ENCODE measurements at regions not wholly inside any gene's neighbourhood (a gene's known extent, or its start where the extent isn't known, plus 50 kb on each side); places are given as distances from the start of the nearest gene placed in this dataset.

GRCh38 chr9:7237473-7238246 lies 479.9 kb downstream of the KDM4C start:
- TF ChIP-seq POLR2A (IDR thresholded peaks at IDR 0.05; ENCODE audit: low read length) (no peak), GATA1 (IDR thresholded peaks at IDR 0.05; ENCODE audit: low read depth, low read length) (no peak)
- DNase-seq = no peak

- TF ChIP-seq GATA1 (IDR thresholded peaks at IDR 0.05; ENCODE audit: low read depth, low read length) (no peak), POLR2A (IDR thresholded peaks at IDR 0.05; ENCODE audit: low read length) (no peak)
- DNase-seq = no peak
Observed at GRCh38 chr9:7236186-7236585, 478.4 kb downstream of the KDM4C start.

GRCh38 chr9:7234144-7234543 lies 476.4 kb downstream of the KDM4C start:
- peak; percentile 67 to 71 for DNase-seq
- TF ChIP-seq POLR2A (IDR thresholded peaks at IDR 0.05; ENCODE audit: low read length) = no peak
- TF ChIP-seq GATA1 (IDR thresholded peaks at IDR 0.05; ENCODE audit: low read depth, low read length) = no peak

- DNase-seq = no peak
Observed at GRCh38 chr9:7229571-7229970, 471.8 kb downstream of the KDM4C start.

GRCh38 chr9:7228726-7229125 lies 471.0 kb downstream of the KDM4C start:
- DNase-seq = no peak
- TF ChIP-seq POLR2A (IDR thresholded peaks at IDR 0.05; ENCODE audit: low read length) (no peak), GATA1 (IDR thresholded peaks at IDR 0.05; ENCODE audit: low read depth, low read length) (no peak)

More at GRCh38 chr9:7229571-7229970, 471.8 kb downstream of the KDM4C start:
- TF ChIP-seq POLR2A (IDR thresholded peaks at IDR 0.05; ENCODE audit: low read length) (no peak), GATA1 (IDR thresholded peaks at IDR 0.05; ENCODE audit: low read depth, low read length) (no peak)

- TF ChIP-seq GATA1 (IDR thresholded peaks at IDR 0.05; ENCODE audit: low read depth, low read length) (no peak), POLR2A (IDR thresholded peaks at IDR 0.05; ENCODE audit: low read length) (no peak)
- no peak for DNase-seq
Observed at GRCh38 chr9:7227951-7228350, 470.2 kb downstream of the KDM4C start.

- TF ChIP-seq POLR2A (IDR thresholded peaks at IDR 0.05; ENCODE audit: low read length) = no peak
- DNase-seq = no peak
Observed at GRCh38 chr9:7226007-7226640, 468.4 kb downstream of the KDM4C start.
